Lung (tissue), 11 donors: ENCODE measurements at regions not wholly inside any gene's neighbourhood (a gene's known extent, or its start where the extent isn't known, plus 50 kb on each side); places are given as distances from the start of the nearest gene placed in this dataset.
"Not testable (repeated sequence)": the region's sequence is repeated elsewhere in the genome, so short reads cannot be mapped to it uniquely, and the experiment has no call there.

Source experiments
- ATAC-seq: fragments of 200-7000 bp; cut with Tn5 transposase; one replicate; pipeline ENCODE4 v1.9.1; 2020; ENCODE audit warnings: moderate number of reproducible peaks; ENCODE audit not compliant: insufficient read depth, low FRiP score
- DNase-seq, 3 donors: peaks; one replicate each; pipeline ENCODE4 v3.0.0-alpha.2; 2013 to 2017
- H3K27ac ChIP-seq, 2 donors: one replicate each; pipeline ENCODE4 v1.5.1; 2013; ENCODE audit warnings: mild to moderate bottlenecking in 2 of 2, moderate library complexity in 2 of 2, control low read depth in 1 of 2, inconsistent platforms in 1 of 2, low read depth in 1 of 2, low read length in 1 of 2
- H3K27me3 ChIP-seq, 3 donors: one replicate each; pipeline ENCODE4 v1.5.1; 2013; ENCODE audit warnings: low read length in 2 of 3; ENCODE audit not compliant: control insufficient read depth in 3 of 3, insufficient read depth in 3 of 3
- H3K36me3 ChIP-seq, 4 donors: one replicate each; pipeline ENCODE4 v1.5.1; 2013; ENCODE audit warnings: low read length in 4 of 4, mild to moderate bottlenecking in 1 of 4, moderate library complexity in 1 of 4; ENCODE audit not compliant: control insufficient read depth in 4 of 4, insufficient read depth in 4 of 4
- H3K4me1 ChIP-seq, 5 donors: one replicate each; pipeline ENCODE4 v1.5.1; 2013; ENCODE audit warnings: low read length in 5 of 5, mild to moderate bottlenecking in 2 of 5, moderate library complexity in 1 of 5; ENCODE audit not compliant: control insufficient read depth in 5 of 5, insufficient read depth in 5 of 5
- H3K4me3 ChIP-seq: one replicate; pipeline ENCODE4 v1.5.1; 2013; ENCODE audit warnings: mild to moderate bottlenecking, control low read depth, moderate library complexity
- H3K9ac ChIP-seq, 2 donors: one replicate each; pipeline ENCODE4 v1.5.1; 2013; ENCODE audit warnings: low read length in 2 of 2, control low read depth in 1 of 2; ENCODE audit not compliant: insufficient read depth in 1 of 2
- H3K9me3 ChIP-seq, 4 donors: one replicate each; pipeline ENCODE4 v1.5.1; 2013; ENCODE audit warnings: low read length in 3 of 4, mild to moderate bottlenecking in 1 of 4, moderate library complexity in 1 of 4; ENCODE audit not compliant: control insufficient read depth in 4 of 4, insufficient read depth in 3 of 4
- CTCF ChIP-seq: IDR thresholded peaks from 2 replicates; pipeline ENCODE4 v1.5.1; 2012; ENCODE audit warnings: mild to moderate bottlenecking; ENCODE audit errors: control extremely low read depth, extremely low read depth
- WGBS, 2 donors: extraction: QIAGEN DNeasy Blood & Tissue Kit; methylation state at CpG; one replicate each; pipeline ENCODE4 v1.1.7; 2013; 5-methylcytosine and 5-hydroxymethylcytosine counted together
- donor health status: control.
- donor health status: control.
- donor health status: Bipolar disorder and iron deficiency.
- donor health status: healthy.
- donor health status: DM: yes; HTN: yes; CAD: no.

DNA sequence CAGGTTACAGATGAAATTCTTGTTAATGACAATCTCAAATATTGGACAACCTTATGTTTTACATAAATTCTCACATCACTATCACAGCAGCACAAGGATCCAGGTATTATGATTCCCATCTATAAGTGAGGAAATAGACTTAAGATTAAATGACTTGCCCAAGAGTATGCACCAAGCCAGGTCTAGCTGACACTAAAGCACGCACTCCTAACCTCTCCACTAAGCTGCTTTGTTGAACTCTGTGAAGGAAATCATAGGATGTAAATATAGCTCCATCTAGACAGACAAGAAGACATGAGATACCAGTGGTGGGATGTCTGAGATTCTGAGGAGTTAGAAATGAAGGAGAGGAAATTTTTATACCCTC is 87.9 kb downstream of the PHLDA1 start:
- H3K36me3 ChIP-seq = no peaks in the 10 kb centered on the region
- peaks cover 0 to 13% (median 0%) of the 10 kb centered on the region in 5 donors for H3K4me1 ChIP-seq
- peak overlapping the region; percentile 53 to 89 for H3K27ac ChIP-seq
- H3K9me3 ChIP-seq = no peaks in the 10 kb centered on the region
- WGBS, 2 donors = 94 to 97% methylated on average over 1 of the region's 1 CpG
- no peaks in the 10 kb centered on the region for H3K27me3 ChIP-seq
- DNase-seq = peak in 1 of 3 donors; percentile 8
- no peak overlapping the region for H3K4me3 ChIP-seq
- no peak for TF ChIP-seq CTCF
- no peak overlapping the region for H3K9ac ChIP-seq
- no peak for ATAC-seq

- not testable (repeated sequence) for H3K4me3 ChIP-seq, ATAC-seq
- 96 to 98% methylated on average over 13 to 31 of the region's 31 CpGs for WGBS, 2 donors
These were observed 89.9 kb downstream of the PHLDA1 start for GRCh38 chr12:75941661-75942060.

GRCh38 chr12:75939016-75939642 is 92.4 kb downstream of the PHLDA1 start:
- no peaks in the 10 kb centered on the region for H3K27me3 ChIP-seq
- 44 to 50% methylated on average over 5 of the region's 5 CpGs for WGBS, 2 donors
- H3K36me3 ChIP-seq = no peaks in the 10 kb centered on the region
- ATAC-seq = no peak
- peak in 2 of 3 donors; percentile 49 to 67 for DNase-seq
- TF ChIP-seq CTCF = no peak
- H3K9me3 ChIP-seq = no peaks in the 10 kb centered on the region
- H3K9ac ChIP-seq = no peak overlapping the region
- H3K4me3 ChIP-seq = no peak overlapping the region
- no peak overlapping the region for H3K27ac ChIP-seq
- peaks cover 0 to 30% (median 6%) of the 10 kb centered on the region in 5 donors for H3K4me1 ChIP-seq

More at GRCh38 chr12:75941661-75942060, 89.9 kb downstream of the PHLDA1 start:
- H3K36me3 ChIP-seq, H3K27ac ChIP-seq, H3K27me3 ChIP-seq, H3K9ac ChIP-seq, DNase-seq, H3K9me3 ChIP-seq: not testable (repeated sequence)
- H3K4me1 ChIP-seq = peaks cover 0 to 13% (median 4%) of the 10 kb centered on the region in 5 donors

- no peak for DNase-seq
- 77 to 79% methylated on average over 2 of the region's 2 CpGs for WGBS, 2 donors
- Histone ChIP-seq H3K27me3 (no peaks in the 10 kb centered on the region), H3K4me1 (peaks cover 3 to 39% (median 8%) of the 10 kb centered on the region in 5 donors), H3K4me3 (no peak overlapping the region), H3K27ac (no peak overlapping the region), H3K36me3 (no peaks in the 10 kb centered on the region), H3K9me3 (no peaks in the 10 kb centered on the region), H3K9ac (no peak overlapping the region)
- TF ChIP-seq CTCF = no peak
- ATAC-seq = no peak
These were observed 93.4 kb downstream of the PHLDA1 start for GRCh38 chr12:75938189-75938588.
